ENCODE measurements at regions not wholly inside any gene's neighbourhood (a gene's known extent, or its start where the extent isn't known, plus 50 kb on each side); places are given as distances from the start of the nearest gene placed in this dataset.

DNA sequence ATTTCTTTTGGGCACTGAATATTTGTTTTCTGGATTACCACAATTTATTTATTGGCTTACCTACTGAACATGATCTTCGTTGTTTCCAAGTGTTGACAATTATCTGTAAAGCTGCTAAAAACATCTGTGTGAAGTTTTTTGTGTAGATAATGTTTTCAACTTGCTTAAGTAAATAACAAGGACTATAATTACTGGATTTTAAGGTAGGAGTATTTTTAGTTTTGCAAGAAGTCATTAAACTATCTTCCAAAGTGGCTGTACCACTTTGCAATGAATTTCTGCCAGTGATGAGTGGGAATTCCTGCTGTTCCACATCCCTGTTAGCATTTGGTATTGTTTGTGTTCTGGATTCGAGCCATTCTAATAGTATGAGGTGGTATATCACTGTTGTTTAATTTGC, 702.2 kb downstream of the MECOM start (continued):
- TF ChIP-seq, protein P1, sequence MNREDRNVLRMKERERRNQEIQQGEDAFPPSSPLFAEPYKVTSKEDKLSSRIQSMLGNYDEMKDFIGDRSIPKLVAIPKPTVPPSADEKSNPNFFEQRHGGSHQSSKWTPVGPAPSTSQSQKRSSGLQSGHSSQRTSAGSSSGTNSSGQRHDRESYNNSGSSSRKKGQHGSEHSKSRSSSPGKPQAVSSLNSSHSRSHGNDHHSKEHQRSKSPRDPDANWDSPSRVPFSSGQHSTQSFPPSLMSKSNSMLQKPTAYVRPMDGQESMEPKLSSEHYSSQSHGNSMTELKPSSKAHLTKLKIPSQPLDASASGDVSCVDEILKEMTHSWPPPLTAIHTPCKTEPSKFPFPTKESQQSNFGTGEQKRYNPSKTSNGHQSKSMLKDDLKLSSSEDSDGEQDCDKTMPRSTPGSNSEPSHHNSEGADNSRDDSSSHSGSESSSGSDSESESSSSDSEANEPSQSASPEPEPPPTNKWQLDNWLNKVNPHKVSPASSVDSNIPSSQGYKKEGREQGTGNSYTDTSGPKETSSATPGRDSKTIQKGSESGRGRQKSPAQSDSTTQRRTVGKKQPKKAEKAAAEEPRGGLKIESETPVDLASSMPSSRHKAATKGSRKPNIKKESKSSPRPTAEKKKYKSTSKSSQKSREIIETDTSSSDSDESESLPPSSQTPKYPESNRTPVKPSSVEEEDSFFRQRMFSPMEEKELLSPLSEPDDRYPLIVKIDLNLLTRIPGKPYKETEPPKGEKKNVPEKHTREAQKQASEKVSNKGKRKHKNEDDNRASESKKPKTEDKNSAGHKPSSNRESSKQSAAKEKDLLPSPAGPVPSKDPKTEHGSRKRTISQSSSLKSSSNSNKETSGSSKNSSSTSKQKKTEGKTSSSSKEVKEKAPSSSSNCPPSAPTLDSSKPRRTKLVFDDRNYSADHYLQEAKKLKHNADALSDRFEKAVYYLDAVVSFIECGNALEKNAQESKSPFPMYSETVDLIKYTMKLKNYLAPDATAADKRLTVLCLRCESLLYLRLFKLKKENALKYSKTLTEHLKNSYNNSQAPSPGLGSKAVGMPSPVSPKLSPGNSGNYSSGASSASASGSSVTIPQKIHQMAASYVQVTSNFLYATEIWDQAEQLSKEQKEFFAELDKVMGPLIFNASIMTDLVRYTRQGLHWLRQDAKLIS (CRISPR knock-in tag; IDR thresholded peaks at IDR 0.05; ENCODE audit: borderline replicate concordance), result no peak
- TF ChIP-seq, protein P2, sequence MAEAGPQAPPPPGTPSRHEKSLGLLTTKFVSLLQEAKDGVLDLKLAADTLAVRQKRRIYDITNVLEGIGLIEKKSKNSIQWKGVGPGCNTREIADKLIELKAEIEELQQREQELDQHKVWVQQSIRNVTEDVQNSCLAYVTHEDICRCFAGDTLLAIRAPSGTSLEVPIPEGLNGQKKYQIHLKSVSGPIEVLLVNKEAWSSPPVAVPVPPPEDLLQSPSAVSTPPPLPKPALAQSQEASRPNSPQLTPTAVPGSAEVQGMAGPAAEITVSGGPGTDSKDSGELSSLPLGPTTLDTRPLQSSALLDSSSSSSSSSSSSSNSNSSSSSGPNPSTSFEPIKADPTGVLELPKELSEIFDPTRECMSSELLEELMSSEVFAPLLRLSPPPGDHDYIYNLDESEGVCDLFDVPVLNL (CRISPR knock-in tag; IDR thresholded peaks at IDR 0.05; ENCODE audit: borderline replicate concordance, low read depth), result no peak
- TF ChIP-seq, protein P3, sequence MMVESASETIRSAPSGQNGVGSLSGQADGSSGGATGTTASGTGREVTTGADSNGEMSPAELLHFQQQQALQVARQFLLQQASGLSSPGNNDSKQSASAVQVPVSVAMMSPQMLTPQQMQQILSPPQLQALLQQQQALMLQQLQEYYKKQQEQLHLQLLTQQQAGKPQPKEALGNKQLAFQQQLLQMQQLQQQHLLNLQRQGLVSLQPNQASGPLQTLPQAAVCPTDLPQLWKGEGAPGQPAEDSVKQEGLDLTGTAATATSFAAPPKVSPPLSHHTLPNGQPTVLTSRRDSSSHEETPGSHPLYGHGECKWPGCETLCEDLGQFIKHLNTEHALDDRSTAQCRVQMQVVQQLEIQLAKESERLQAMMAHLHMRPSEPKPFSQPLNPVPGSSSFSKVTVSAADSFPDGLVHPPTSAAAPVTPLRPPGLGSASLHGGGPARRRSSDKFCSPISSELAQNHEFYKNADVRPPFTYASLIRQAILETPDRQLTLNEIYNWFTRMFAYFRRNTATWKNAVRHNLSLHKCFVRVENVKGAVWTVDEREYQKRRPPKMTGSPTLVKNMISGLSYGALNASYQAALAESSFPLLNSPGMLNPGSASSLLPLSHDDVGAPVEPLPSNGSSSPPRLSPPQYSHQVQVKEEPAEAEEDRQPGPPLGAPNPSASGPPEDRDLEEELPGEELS (CRISPR knock-in tag; IDR thresholded peaks at IDR 0.05), result no peak

DNA sequence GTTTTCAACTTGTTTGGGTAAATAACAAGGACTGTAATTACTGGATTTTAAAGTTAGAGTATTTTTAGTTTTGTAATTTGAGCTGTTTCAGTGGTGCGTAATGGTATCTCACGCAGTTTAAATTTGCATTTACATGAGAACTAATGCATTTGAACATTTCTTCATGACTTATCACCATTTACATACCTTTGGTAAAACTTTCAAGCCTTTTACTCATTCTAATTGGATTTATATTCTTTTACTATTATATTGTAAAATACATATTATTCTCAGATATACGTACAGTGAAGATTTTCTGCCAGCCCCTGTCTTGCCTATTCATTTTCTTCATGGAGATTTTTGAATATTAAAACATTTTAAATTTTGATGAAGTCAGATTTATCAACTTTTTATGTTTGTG, 703.8 kb downstream of the MECOM start:
- ATAC-seq (no peak), DNase-seq (ENCODE audit: low spot score) (no peak)
- H3K4me3 Mint-ChIP-seq, result no peak overlapping the region
- H3K27ac Mint-ChIP-seq, result no peak overlapping the region
- peaks cover 16% of the 10 kb centered on the region for H3K4me1 Mint-ChIP-seq
- H3K36me3 Mint-ChIP-seq, result 0 out of 2 replicates have a peak, but pooled peaks cover under 1% of the 10 kb centered on the region
- no peaks in the 10 kb centered on the region for H3K27me3 Mint-ChIP-seq (ENCODE audit: low read depth)
- CTCF ChIA-PET, result no interaction called here
- H3K9me3 Mint-ChIP-seq, result peaks cover 9% of the 10 kb centered on the region
- POLR2A ChIA-PET, result no interaction called here
- TF ChIP-seq ESRRA (CRISPR knock-in tag; IDR thresholded peaks at IDR 0.05; ENCODE audit: borderline replicate concordance) (no peak), KAT7 (CRISPR knock-in tag; IDR thresholded peaks at IDR 0.05; ENCODE audit: borderline replicate concordance) (no peak), ZNF671 (CRISPR knock-in tag; IDR thresholded peaks at IDR 0.05) (no peak), ZNF121 (CRISPR knock-in tag; IDR thresholded peaks at IDR 0.05) (no peak), ZNF232 (CRISPR knock-in tag; IDR thresholded peaks at IDR 0.05) (no peak), JUN (CRISPR knock-in tag; IDR thresholded peaks at IDR 0.05) (no peak), ZNF416 (CRISPR knock-in tag; IDR thresholded peaks at IDR 0.05) (no peak), ATF1 (CRISPR knock-in tag; IDR thresholded peaks at IDR 0.05) (no peak)
- TF ChIP-seq, protein P4, sequence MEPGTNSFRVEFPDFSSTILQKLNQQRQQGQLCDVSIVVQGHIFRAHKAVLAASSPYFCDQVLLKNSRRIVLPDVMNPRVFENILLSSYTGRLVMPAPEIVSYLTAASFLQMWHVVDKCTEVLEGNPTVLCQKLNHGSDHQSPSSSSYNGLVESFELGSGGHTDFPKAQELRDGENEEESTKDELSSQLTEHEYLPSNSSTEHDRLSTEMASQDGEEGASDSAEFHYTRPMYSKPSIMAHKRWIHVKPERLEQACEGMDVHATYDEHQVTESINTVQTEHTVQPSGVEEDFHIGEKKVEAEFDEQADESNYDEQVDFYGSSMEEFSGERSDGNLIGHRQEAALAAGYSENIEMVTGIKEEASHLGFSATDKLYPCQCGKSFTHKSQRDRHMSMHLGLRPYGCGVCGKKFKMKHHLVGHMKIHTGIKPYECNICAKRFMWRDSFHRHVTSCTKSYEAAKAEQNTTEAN (CRISPR knock-in tag; IDR thresholded peaks at IDR 0.05), result no peak
- TF ChIP-seq, protein P2 (CRISPR knock-in tag; IDR thresholded peaks at IDR 0.05; ENCODE audit: borderline replicate concordance, low read depth), result no peak
- TF ChIP-seq, protein P5, sequence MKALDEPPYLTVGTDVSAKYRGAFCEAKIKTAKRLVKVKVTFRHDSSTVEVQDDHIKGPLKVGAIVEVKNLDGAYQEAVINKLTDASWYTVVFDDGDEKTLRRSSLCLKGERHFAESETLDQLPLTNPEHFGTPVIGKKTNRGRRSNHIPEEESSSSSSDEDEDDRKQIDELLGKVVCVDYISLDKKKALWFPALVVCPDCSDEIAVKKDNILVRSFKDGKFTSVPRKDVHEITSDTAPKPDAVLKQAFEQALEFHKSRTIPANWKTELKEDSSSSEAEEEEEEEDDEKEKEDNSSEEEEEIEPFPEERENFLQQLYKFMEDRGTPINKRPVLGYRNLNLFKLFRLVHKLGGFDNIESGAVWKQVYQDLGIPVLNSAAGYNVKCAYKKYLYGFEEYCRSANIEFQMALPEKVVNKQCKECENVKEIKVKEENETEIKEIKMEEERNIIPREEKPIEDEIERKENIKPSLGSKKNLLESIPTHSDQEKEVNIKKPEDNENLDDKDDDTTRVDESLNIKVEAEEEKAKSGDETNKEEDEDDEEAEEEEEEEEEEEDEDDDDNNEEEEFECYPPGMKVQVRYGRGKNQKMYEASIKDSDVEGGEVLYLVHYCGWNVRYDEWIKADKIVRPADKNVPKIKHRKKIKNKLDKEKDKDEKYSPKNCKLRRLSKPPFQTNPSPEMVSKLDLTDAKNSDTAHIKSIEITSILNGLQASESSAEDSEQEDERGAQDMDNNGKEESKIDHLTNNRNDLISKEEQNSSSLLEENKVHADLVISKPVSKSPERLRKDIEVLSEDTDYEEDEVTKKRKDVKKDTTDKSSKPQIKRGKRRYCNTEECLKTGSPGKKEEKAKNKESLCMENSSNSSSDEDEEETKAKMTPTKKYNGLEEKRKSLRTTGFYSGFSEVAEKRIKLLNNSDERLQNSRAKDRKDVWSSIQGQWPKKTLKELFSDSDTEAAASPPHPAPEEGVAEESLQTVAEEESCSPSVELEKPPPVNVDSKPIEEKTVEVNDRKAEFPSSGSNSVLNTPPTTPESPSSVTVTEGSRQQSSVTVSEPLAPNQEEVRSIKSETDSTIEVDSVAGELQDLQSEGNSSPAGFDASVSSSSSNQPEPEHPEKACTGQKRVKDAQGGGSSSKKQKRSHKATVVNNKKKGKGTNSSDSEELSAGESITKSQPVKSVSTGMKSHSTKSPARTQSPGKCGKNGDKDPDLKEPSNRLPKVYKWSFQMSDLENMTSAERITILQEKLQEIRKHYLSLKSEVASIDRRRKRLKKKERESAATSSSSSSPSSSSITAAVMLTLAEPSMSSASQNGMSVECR (CRISPR knock-in tag; IDR thresholded peaks at IDR 0.05; ENCODE audit: borderline replicate concordance), result no peak
- TF ChIP-seq, protein P6, sequence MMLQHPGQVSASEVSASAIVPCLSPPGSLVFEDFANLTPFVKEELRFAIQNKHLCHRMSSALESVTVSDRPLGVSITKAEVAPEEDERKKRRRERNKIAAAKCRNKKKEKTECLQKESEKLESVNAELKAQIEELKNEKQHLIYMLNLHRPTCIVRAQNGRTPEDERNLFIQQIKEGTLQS (CRISPR knock-in tag; conservative IDR thresholded peaks at IDR 0.05), result no peak
